ENCODE measurements at regions not wholly inside any gene's neighbourhood (a gene's known extent, or its start where the extent isn't known, plus 50 kb on each side); places are given as distances from the start of the nearest gene placed in this dataset.

DNA sequence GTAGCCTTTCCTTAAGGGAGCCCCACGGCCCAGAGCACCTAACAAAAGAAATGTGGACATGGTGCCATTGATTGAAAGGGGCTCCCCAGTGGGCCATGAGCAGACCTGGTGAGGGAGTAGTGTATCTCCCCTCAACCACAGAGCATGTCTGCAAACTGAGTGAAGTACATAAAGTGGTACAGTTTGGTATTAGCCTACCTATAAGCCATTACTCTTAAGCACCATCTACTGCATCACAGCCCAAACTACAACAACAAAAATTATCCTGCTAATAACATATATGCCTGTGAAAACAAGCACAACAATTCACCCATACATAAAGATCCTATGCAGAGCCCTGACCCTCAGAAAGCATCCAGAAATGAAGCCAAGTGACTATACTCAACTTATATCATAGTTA is 407.8 kb downstream of the PTPRC start:
- no peak overlapping the region for H2BK120ac ChIP-seq (ENCODE audit: low read depth, low read length)
- no peak overlapping the region for H3K27ac ChIP-seq (ENCODE audit: low read length, poor library complexity, severe bottlenecking)
- H2BK15ac ChIP-seq (ENCODE audit: low read depth, poor library complexity, severe bottlenecking) = no peak overlapping the region
- no peak overlapping the region for H4K8ac ChIP-seq (ENCODE audit: low read length)
- no peak overlapping the region for H2AK5ac ChIP-seq (ENCODE audit: low read length, severe bottlenecking)
- no peak overlapping the region for H3K9ac ChIP-seq (ENCODE audit: low read length)
- WGBS = 57% methylated on average over 1 of the region's 1 CpG
- no peak overlapping the region for H3K23ac ChIP-seq (ENCODE audit: low read length in 2 of 2)
- no peak overlapping the region for H2BK5ac ChIP-seq (ENCODE audit: low read depth, low read length, poor library complexity, severe bottlenecking)
- no peaks in the 10 kb centered on the region for H3K27me3 ChIP-seq (ENCODE audit: control insufficient read depth in 1 of 2, insufficient read depth in 1 of 2, low read length in 2 of 2)
- no peak overlapping the region for H2BK12ac ChIP-seq (ENCODE audit: low read length in 2 of 2)
- no peak overlapping the region for H3K18ac ChIP-seq (ENCODE audit: low read depth in 1 of 2, low read length in 2 of 2)
- no peak overlapping the region for H3K14ac ChIP-seq (ENCODE audit: low read length in 2 of 2)
- H3K4me1 ChIP-seq (ENCODE audit: control insufficient read depth, insufficient read depth, low read depth, low read length) = no peaks in the 10 kb centered on the region
- H3K4me3 ChIP-seq (ENCODE audit: insufficient read depth in 1 of 2, low read depth in 1 of 2, low read length in 2 of 2) = no peak overlapping the region
- peaks cover 16% of the 10 kb centered on the region for H3K9me3 ChIP-seq (ENCODE audit: control insufficient read depth, low read length)
- no peak overlapping the region for H3K4ac ChIP-seq (ENCODE audit: low read depth in 1 of 2, low read length in 2 of 2)
- no peak overlapping the region for H3K4me2 ChIP-seq (ENCODE audit: low read length, poor library complexity, severe bottlenecking)
- no peak overlapping the region for H2AFZ ChIP-seq (ENCODE audit: low read depth, low read length)
- DNase-seq = no peak
- no peak overlapping the region for H4K91ac ChIP-seq (ENCODE audit: low read length)
- no peaks in the 10 kb centered on the region for H3K79me1 ChIP-seq (replicated peaks; ENCODE audit: low read length, poor library complexity, severe bottlenecking)
- no peaks in the 10 kb centered on the region for H3K36me3 ChIP-seq (ENCODE audit: control insufficient read depth in 1 of 2, insufficient read depth in 2 of 2, low read depth in 1 of 2, low read length in 2 of 2)

DNA sequence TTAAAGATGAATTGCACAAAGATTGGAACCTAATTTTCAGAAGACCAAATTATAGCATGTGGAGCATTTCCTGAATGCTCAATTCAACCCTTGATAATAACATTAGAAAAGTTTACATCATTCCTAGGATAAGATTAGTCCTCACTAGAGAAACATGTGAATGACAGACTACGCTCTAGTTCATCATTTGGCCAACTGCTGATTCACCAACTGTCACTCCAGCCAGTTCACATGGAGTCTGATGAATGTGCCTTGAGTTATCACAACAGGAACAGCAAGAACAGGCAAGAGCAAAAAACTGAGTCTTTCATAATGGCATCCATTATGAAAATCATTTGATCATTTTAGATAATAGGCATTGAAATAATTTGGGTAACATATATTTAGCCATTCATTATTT is 415.9 kb downstream of the PTPRC start:
- no peak overlapping the region for H3K14ac ChIP-seq (ENCODE audit: low read length in 2 of 2)
- no peaks in the 10 kb centered on the region for H3K79me1 ChIP-seq (replicated peaks; ENCODE audit: low read length, poor library complexity, severe bottlenecking)
- no peaks in the 10 kb centered on the region for H3K4me1 ChIP-seq (ENCODE audit: control insufficient read depth, insufficient read depth, low read depth, low read length)
- H2BK5ac ChIP-seq (ENCODE audit: low read depth, low read length, poor library complexity, severe bottlenecking) = no peak overlapping the region
- no peak overlapping the region for H4K91ac ChIP-seq (ENCODE audit: low read length)
- no peak overlapping the region for H2BK120ac ChIP-seq (ENCODE audit: low read depth, low read length)
- 96% methylated on average over 1 of the region's 1 CpG for WGBS
- peaks cover 3% of the 10 kb centered on the region for H3K9me3 ChIP-seq (ENCODE audit: control insufficient read depth, low read length)
- no peak overlapping the region for H3K4me2 ChIP-seq (ENCODE audit: low read length, poor library complexity, severe bottlenecking)
- no peak overlapping the region for H3K4me3 ChIP-seq (ENCODE audit: insufficient read depth in 1 of 2, low read depth in 1 of 2, low read length in 2 of 2)
- no peak overlapping the region for H3K9ac ChIP-seq (ENCODE audit: low read length)
- H2AK5ac ChIP-seq (ENCODE audit: low read length, severe bottlenecking) = no peak overlapping the region
- no peaks in the 10 kb centered on the region for H3K36me3 ChIP-seq (ENCODE audit: control insufficient read depth in 1 of 2, insufficient read depth in 2 of 2, low read depth in 1 of 2, low read length in 2 of 2)
- no peak overlapping the region for H2AFZ ChIP-seq (ENCODE audit: low read depth, low read length)
- no peak overlapping the region for H3K27ac ChIP-seq (ENCODE audit: low read length, poor library complexity, severe bottlenecking)
- H2BK12ac ChIP-seq (ENCODE audit: low read length in 2 of 2) = no peak overlapping the region
- no peak overlapping the region for H3K23ac ChIP-seq (ENCODE audit: low read length in 2 of 2)
- H3K27me3 ChIP-seq (ENCODE audit: control insufficient read depth in 1 of 2, insufficient read depth in 1 of 2, low read length in 2 of 2) = no peaks in the 10 kb centered on the region
- H2BK15ac ChIP-seq (ENCODE audit: low read depth, poor library complexity, severe bottlenecking) = no peak overlapping the region
- H4K8ac ChIP-seq (ENCODE audit: low read length) = no peak overlapping the region
- H3K4ac ChIP-seq (ENCODE audit: low read depth in 1 of 2, low read length in 2 of 2) = no peak overlapping the region
- no peak overlapping the region for H3K18ac ChIP-seq (ENCODE audit: low read depth in 1 of 2, low read length in 2 of 2)
- no peak for DNase-seq

DNA sequence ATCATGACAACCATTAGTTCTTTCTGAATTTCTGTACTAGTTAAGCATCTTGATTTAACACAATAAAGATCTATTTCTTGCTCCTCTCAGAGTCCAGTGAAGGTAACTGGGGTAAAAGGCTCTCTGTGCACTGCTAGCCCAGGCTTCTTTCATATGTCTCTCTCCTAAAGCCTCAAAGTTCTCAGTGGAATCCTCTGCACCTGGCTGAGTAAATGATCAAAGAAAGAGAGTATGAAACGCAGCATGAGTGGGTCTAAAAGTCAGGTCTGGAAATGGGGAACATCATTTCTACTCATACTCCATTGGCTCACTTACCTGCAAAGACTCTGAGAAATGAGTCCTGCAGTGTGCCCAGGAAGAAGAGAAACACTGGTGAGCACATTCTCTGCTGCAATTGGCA is 418.5 kb downstream of the PTPRC start:
- Histone ChIP-seq H2BK5ac (ENCODE audit: low read depth, low read length, poor library complexity, severe bottlenecking) (no peak overlapping the region), H3K27ac (ENCODE audit: low read length, poor library complexity, severe bottlenecking) (no peak overlapping the region), H3K79me1 (replicated peaks; ENCODE audit: low read length, poor library complexity, severe bottlenecking) (no peaks in the 10 kb centered on the region), H3K18ac (ENCODE audit: low read depth in 1 of 2, low read length in 2 of 2) (no peak overlapping the region), H3K23ac (ENCODE audit: low read length in 2 of 2) (no peak overlapping the region), H2BK15ac (ENCODE audit: low read depth, poor library complexity, severe bottlenecking) (no peak overlapping the region), H2AK5ac (ENCODE audit: low read length, severe bottlenecking) (no peak overlapping the region), H3K14ac (ENCODE audit: low read length in 2 of 2) (no peak overlapping the region), H3K4me3 (ENCODE audit: insufficient read depth in 1 of 2, low read depth in 1 of 2, low read length in 2 of 2) (no peak overlapping the region), H4K91ac (ENCODE audit: low read length) (no peak overlapping the region), H4K8ac (ENCODE audit: low read length) (no peak overlapping the region), H2AFZ (ENCODE audit: low read depth, low read length) (no peak overlapping the region), H3K4me1 (ENCODE audit: control insufficient read depth, insufficient read depth, low read depth, low read length) (no peaks in the 10 kb centered on the region), H3K9ac (ENCODE audit: low read length) (no peak overlapping the region), H3K27me3 (ENCODE audit: control insufficient read depth in 1 of 2, insufficient read depth in 1 of 2, low read length in 2 of 2) (no peaks in the 10 kb centered on the region), H3K36me3 (ENCODE audit: control insufficient read depth in 1 of 2, insufficient read depth in 2 of 2, low read depth in 1 of 2, low read length in 2 of 2) (no peaks in the 10 kb centered on the region), H2BK120ac (ENCODE audit: low read depth, low read length) (no peak overlapping the region), H3K4ac (ENCODE audit: low read depth in 1 of 2, low read length in 2 of 2) (no peak overlapping the region), H2BK12ac (ENCODE audit: low read length in 2 of 2) (no peak overlapping the region), H3K4me2 (ENCODE audit: low read length, poor library complexity, severe bottlenecking) (no peak overlapping the region), H3K9me3 (ENCODE audit: control insufficient read depth, low read length) (no peaks in the 10 kb centered on the region)
- no CpG with 5 or more reads among the region's 1 CpG for WGBS
- DNase-seq = no peak

DNA sequence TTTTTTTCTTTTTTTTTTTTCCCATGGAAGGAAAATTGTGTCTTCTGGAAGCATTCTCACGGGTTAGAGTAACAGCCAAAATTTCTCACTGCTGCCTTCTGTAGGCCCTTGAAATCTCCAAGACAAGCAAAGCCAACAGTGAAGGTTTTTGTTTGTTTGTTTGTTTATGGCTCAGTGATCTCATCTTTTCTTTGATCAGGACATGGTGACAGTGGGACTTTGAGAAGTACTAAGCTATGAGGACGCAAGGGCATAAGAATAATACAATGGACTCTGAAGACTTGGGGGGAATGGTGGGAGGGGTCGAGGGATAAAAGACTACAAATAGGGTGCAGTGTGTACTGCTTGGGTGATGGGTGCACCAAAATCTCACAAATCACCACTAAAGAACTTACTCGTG is 419.4 kb downstream of the PTPRC start:
- Histone ChIP-seq H4K8ac (ENCODE audit: low read length) (no peak overlapping the region), H3K23ac (ENCODE audit: low read length in 2 of 2) (no peak overlapping the region), H2BK120ac (ENCODE audit: low read depth, low read length) (no peak overlapping the region), H2BK15ac (ENCODE audit: low read depth, poor library complexity, severe bottlenecking) (no peak overlapping the region), H3K9ac (ENCODE audit: low read length) (no peak overlapping the region), H2AFZ (ENCODE audit: low read depth, low read length) (no peak overlapping the region), H4K91ac (ENCODE audit: low read length) (no peak overlapping the region), H3K14ac (ENCODE audit: low read length in 2 of 2) (no peak overlapping the region), H3K27ac (ENCODE audit: low read length, poor library complexity, severe bottlenecking) (no peak overlapping the region), H3K9me3 (ENCODE audit: control insufficient read depth, low read length) (no peaks in the 10 kb centered on the region), H3K4me3 (ENCODE audit: insufficient read depth in 1 of 2, low read depth in 1 of 2, low read length in 2 of 2) (no peak overlapping the region), H2AK5ac (ENCODE audit: low read length, severe bottlenecking) (no peak overlapping the region), H3K4ac (ENCODE audit: low read depth in 1 of 2, low read length in 2 of 2) (no peak overlapping the region), H3K79me1 (replicated peaks; ENCODE audit: low read length, poor library complexity, severe bottlenecking) (no peaks in the 10 kb centered on the region), H3K18ac (ENCODE audit: low read depth in 1 of 2, low read length in 2 of 2) (no peak overlapping the region), H2BK5ac (ENCODE audit: low read depth, low read length, poor library complexity, severe bottlenecking) (no peak overlapping the region), H3K4me1 (ENCODE audit: control insufficient read depth, insufficient read depth, low read depth, low read length) (no peaks in the 10 kb centered on the region), H2BK12ac (ENCODE audit: low read length in 2 of 2) (no peak overlapping the region), H3K4me2 (ENCODE audit: low read length, poor library complexity, severe bottlenecking) (no peak overlapping the region), H3K27me3 (ENCODE audit: control insufficient read depth in 1 of 2, insufficient read depth in 1 of 2, low read length in 2 of 2) (no peaks in the 10 kb centered on the region), H3K36me3 (ENCODE audit: control insufficient read depth in 1 of 2, insufficient read depth in 2 of 2, low read depth in 1 of 2, low read length in 2 of 2) (no peaks in the 10 kb centered on the region)
- WGBS = 88% methylated on average over 1 of the region's 4 CpGs
- no peak for DNase-seq

All from mesenchymal stem cell (in vitro differentiated cells and primary cell).